ENCODE measurements at regions not wholly inside any gene's neighbourhood (a gene's known extent, or its start where the extent isn't known, plus 50 kb on each side); places are given as distances from the start of the nearest gene placed in this dataset.
A peak's percentile ranks its signal among the peaks of the same experiment; 100 is the strongest.

GRCh38 chr15:70488941-70489848 lies 274.2 kb downstream of the UACA start:
- no peak for DNase-seq

GRCh38 chr15:70488002-70488605 lies 275.3 kb downstream of the UACA start:
- DNase-seq: peak; percentile 66

GRCh38 chr15:70487387-70487740 lies 276.0 kb downstream of the UACA start:
- peak; percentile 82 for DNase-seq

- peak; percentile 100 for DNase-seq
Measured at GRCh38 chr15:70486451-70487386, 276.6 kb downstream of the UACA start.

- DNase-seq: no peak
Measured at GRCh38 chr15:70486012-70486411, 277.3 kb downstream of the UACA start.

- DNase-seq: no peak
Measured at GRCh38 chr15:70484993-70485392, 278.4 kb downstream of the UACA start.

GRCh38 chr15:70483513-70483912 lies 279.8 kb downstream of the UACA start:
- DNase-seq: peak; percentile 12

- DNase-seq: peak; percentile 89
Measured at GRCh38 chr15:70480196-70480856, 283.0 kb downstream of the UACA start.

- DNase-seq: peak; percentile 29
Measured at GRCh38 chr15:70479785-70480184, 283.6 kb downstream of the UACA start.

GRCh38 chr15:70479056-70479455 lies 284.3 kb downstream of the UACA start:
- no peak for DNase-seq

GRCh38 chr15:70478251-70478990 lies 284.9 kb downstream of the UACA start:
- DNase-seq: peak; percentile 92

- no peak for DNase-seq
Measured at GRCh38 chr15:70477750-70478250, 285.6 kb downstream of the UACA start.

GRCh38 chr15:70476441-70476840 lies 286.9 kb downstream of the UACA start:
- DNase-seq: no peak

GRCh38 chr15:70475921-70476320 lies 287.4 kb downstream of the UACA start:
- no peak for DNase-seq

- DNase-seq: no peak
Measured at GRCh38 chr15:70475407-70475781, 288.0 kb downstream of the UACA start.

GRCh38 chr15:70474471-70475406 lies 288.6 kb downstream of the UACA start:
- DNase-seq: peak; percentile 93

- no peak for DNase-seq
Measured at GRCh38 chr15:70473581-70474370, 289.6 kb downstream of the UACA start.

GRCh38 chr15:70471517-70471916 lies 291.8 kb downstream of the UACA start:
- DNase-seq: no peak

- no peak for DNase-seq
Measured at GRCh38 chr15:70470556-70471191, 292.7 kb downstream of the UACA start.

All from MV-4-11 (cell line).